GM18858 (cell line): ENCODE measurements at regions not wholly inside any gene's neighbourhood (a gene's known extent, or its start where the extent isn't known, plus 50 kb on each side); places are given as distances from the start of the nearest gene placed in this dataset.
A peak's percentile ranks its signal among the peaks of the same experiment; 100 is the strongest.
"Not testable (repeated sequence)": the region's sequence is repeated elsewhere in the genome, so short reads cannot be mapped to it uniquely, and the experiment has no call there.

ENCODE experiments used
- ATAC-seq: cut with Tn5 transposase; IDR thresholded peaks from one replicate; pipeline ENCODE4 v1.9.1; 2021; ENCODE audit not compliant: unreplicated experiment

GRCh38 chr5:25764733-25765132 is 1120.0 kb upstream of the CDH10 start:
- no peak for ATAC-seq

- ATAC-seq = no peak
Observed at GRCh38 chr5:25763781-25764180, 1119.0 kb upstream of the CDH10 start.

- ATAC-seq = no peak
Observed at GRCh38 chr5:25754895-25755294, 1110.1 kb upstream of the CDH10 start.

GRCh38 chr5:25744908-25745307 is 1100.1 kb upstream of the CDH10 start:
- ATAC-seq = no peak

GRCh38 chr5:25716680-25717079 is 1071.9 kb upstream of the CDH10 start:
- ATAC-seq = no peak

- no peak for ATAC-seq
Observed at GRCh38 chr5:25713259-25713658, 1068.5 kb upstream of the CDH10 start.

- no peak for ATAC-seq
Observed at GRCh38 chr5:25707093-25707492, 1062.3 kb upstream of the CDH10 start.

- no peak for ATAC-seq
Observed at GRCh38 chr5:25701936-25702335, 1057.2 kb upstream of the CDH10 start.

- ATAC-seq = no peak
Observed at GRCh38 chr5:25694801-25695200, 1050.0 kb upstream of the CDH10 start.

- ATAC-seq = peak; percentile 83
Observed at GRCh38 chr5:25688156-25688555, 1043.4 kb upstream of the CDH10 start.

GRCh38 chr5:25669645-25670401 is 1025.0 kb upstream of the CDH10 start:
- no peak for ATAC-seq

GRCh38 chr5:25662610-25663009 is 1017.8 kb upstream of the CDH10 start:
- no peak for ATAC-seq

- not testable (repeated sequence) for ATAC-seq
Observed at GRCh38 chr5:25650316-25650715, 1005.5 kb upstream of the CDH10 start.

- ATAC-seq = no peak
Observed at GRCh38 chr5:25649628-25650265, 1005.0 kb upstream of the CDH10 start.

- ATAC-seq = no peak
Observed at GRCh38 chr5:25646421-25647341, 1001.9 kb upstream of the CDH10 start.

- no peak for ATAC-seq
Observed at GRCh38 chr5:25641124-25641523, 996.3 kb upstream of the CDH10 start.

- ATAC-seq = no peak
Observed at GRCh38 chr5:25619273-25619672, 974.5 kb upstream of the CDH10 start.

- ATAC-seq = no peak
Observed at GRCh38 chr5:25618821-25619220, 974.0 kb upstream of the CDH10 start.

GRCh38 chr5:25614466-25614865 is 969.7 kb upstream of the CDH10 start:
- ATAC-seq = no peak

- no peak for ATAC-seq
Observed at GRCh38 chr5:25604681-25605080, 959.9 kb upstream of the CDH10 start.

GRCh38 chr5:25579111-25579510 is 934.3 kb upstream of the CDH10 start:
- ATAC-seq = no peak

GRCh38 chr5:25573691-25574090 is 928.9 kb upstream of the CDH10 start:
- ATAC-seq = no peak
